A549 (cell line): ENCODE measurements at regions not wholly inside any gene's neighbourhood (a gene's known extent, or its start where the extent isn't known, plus 50 kb on each side); places are given as distances from the start of the nearest gene placed in this dataset.

Experiments
- ATAC-seq, 2 experiments: fragments of 200-7000 bp in 1 of 2; fragments of >200 bp in 1 of 2; cut with Nextera tagmentation in 1 of 2; cut with Tn5 transposase in 1 of 2; 3 replicates each; pipeline versions ENCODE4 v1.8.0 to v1.9.1; 2018 to 2020; ENCODE audit warnings: mild to moderate bottlenecking in 1 of 2, moderate library complexity in 1 of 2
- CTCF ChIA-PET: fragments of 300-600 bp; sonication (Branson Sonifier 250); formaldehyde crosslinking; extraction: SDS; loops from one replicate; lab custom pipeline; 2021; ENCODE audit warnings: antibody characterized with exemption, inconsistent platforms; lab: Yijun Ruan, JAX
- POLR2A ChIA-PET: fragments of 350-600 bp; formaldehyde crosslinking; extraction: SDS; loops from one replicate; lab custom pipeline; 2021; ENCODE audit warnings: antibody characterized with exemption, inconsistent platforms; lab: Yijun Ruan, JAX
- DNase-seq, 2 experiments: peaks; one replicate each; pipeline versions ENCODE4 v3.0.0 to v3.0.0-alpha.2; 2011 to 2016; ENCODE audit warnings: low read depth in 1 of 2, low spot score in 1 of 2
- FAIRE-seq: peaks from 2 replicates; lab custom pipeline; 2011; peaks lifted over from hg19 to GRCh38; lab: Jason Lieb, UNC
- H3K27ac ChIP-seq, 2 experiments: fragments of >200 bp; sonication (Bioruptor Twin); formaldehyde crosslinking; 3 replicates each; pipeline ENCODE4 v1.5.1; 2016 to 2017
- H3K4me1 ChIP-seq: fragments of >200 bp; sonication (Bioruptor Twin); formaldehyde crosslinking; 3 replicates; pipeline ENCODE4 v1.6.1; 2016
- H3K4me2 ChIP-seq: fragments of >200 bp; sonication (Bioruptor Twin); formaldehyde crosslinking; 3 replicates; pipeline ENCODE4 v1.6.1; 2016
- H3K4me3 ChIP-seq: fragments of >200 bp; sonication (Bioruptor Twin); formaldehyde crosslinking; 3 replicates; pipeline ENCODE4 v1.5.1; 2016
- H3K9me3 ChIP-seq: fragments of >200 bp; sonication (Bioruptor Twin); formaldehyde crosslinking; 3 replicates; pipeline ENCODE4 v1.6.1; 2016
- ATOH8 ChIP-seq: fragments of 250-450 bp; sonication (Bioruptor Pico); IDR thresholded peaks from 2 replicates; pipeline ENCODE4 v1.5.0; 2020; ENCODE audit warnings: low read depth, mild to moderate bottlenecking, moderate library complexity
- CBX8 ChIP-seq: fragments of 200-600 bp; sonication (generic); IDR thresholded peaks from 2 replicates; pipeline ENCODE4 v1.6.1; 2016
- CHD2 ChIP-seq: fragments of 150-350 bp; IDR thresholded peaks from 2 replicates; pipeline ENCODE4 v1.6.1; 2014; ENCODE audit warnings: low read length; ENCODE audit not compliant: partially characterized antibody
- ELK1 ChIP-seq: fragments of 150-350 bp; IDR thresholded peaks from 2 replicates; pipeline ENCODE4 v1.6.1; 2014; ENCODE audit warnings: low read depth, mild to moderate bottlenecking, low read length
- EP300 ChIP-seq, 2 experiments: fragments of >200 bp; sonication (Bioruptor Twin); formaldehyde crosslinking; IDR thresholded peaks; 2 replicates in 1 of 2; 3 replicates in 1 of 2; pipeline ENCODE4 v1.6.1; 2016 to 2017
- ESRRA ChIP-seq: fragments of 150-350 bp; IDR thresholded peaks from 2 replicates; pipeline ENCODE4 v1.6.1; 2014; ENCODE audit warnings: mild to moderate bottlenecking, low read length, borderline replicate concordance
- FOSB ChIP-seq: fragments of 250-450 bp; sonication (Bioruptor Pico); IDR thresholded peaks from 2 replicates; pipeline ENCODE4 v1.5.0; 2020; ENCODE audit warnings: mild to moderate bottlenecking, moderate library complexity
- HEYL ChIP-seq: fragments of 250-450 bp; sonication (Bioruptor Pico); IDR thresholded peaks from 2 replicates; pipeline ENCODE4 v1.8.0; 2021; ENCODE audit warnings: mild to moderate bottlenecking, moderate library complexity
- KDM5A ChIP-seq: fragments of 200-600 bp; sonication (generic); IDR thresholded peaks from 2 replicates; pipeline ENCODE4 v1.6.1; 2016; ENCODE audit warnings: antibody characterized with exemption, mild to moderate bottlenecking
- MAZ ChIP-seq: fragments of 150-350 bp; IDR thresholded peaks from 2 replicates; pipeline ENCODE4 v1.6.1; 2014; ENCODE audit warnings: antibody characterized with exemption, low read depth, low read length, borderline replicate concordance
- NFE2L2 ChIP-seq: fragments of 150-350 bp; conservative IDR thresholded peaks from 2 replicates; pipeline ENCODE4 v1.6.1; 2014; ENCODE audit warnings: low read length
- NPAS2 ChIP-seq: fragments of 250-450 bp; sonication (Bioruptor Pico); IDR thresholded peaks from 2 replicates; pipeline ENCODE4 v1.8.0; 2022; ENCODE audit warnings: mild to moderate bottlenecking, moderate library complexity, borderline replicate concordance
- POLR2A ChIP-seq: IDR thresholded peaks from 2 replicates; pipeline ENCODE4 v1.6.1; 2012; ENCODE audit warnings: mild to moderate bottlenecking, low read length
- RARB ChIP-seq: fragments of 250-450 bp; sonication (Bioruptor Pico); IDR thresholded peaks from 2 replicates; pipeline ENCODE4 v1.8.0; 2021; ENCODE audit warnings: mild to moderate bottlenecking, moderate library complexity
- TFCP2L1 ChIP-seq: fragments of 250-450 bp; sonication (Bioruptor Pico); IDR thresholded peaks from 2 replicates; pipeline ENCODE4 v1.5.0; 2021; ENCODE audit warnings: mild to moderate bottlenecking
- ZNF302 ChIP-seq: fragments of 250-450 bp; sonication (Bioruptor Pico); IDR thresholded peaks from 2 replicates; pipeline ENCODE4 v1.9.0; 2021; ENCODE audit warnings: inconsistent platforms, mild to moderate bottlenecking, moderate library complexity
- WGBS: methylation state at CpG from one replicate; pipeline ENCODE4 v1.1.6; 2017; ENCODE audit errors: missing lambda C conversion rate; 5-methylcytosine and 5-hydroxymethylcytosine counted together
- TF ChIP-seq, protein P1 (sequence below): fragments of 200-600 bp; sonication (generic); IDR thresholded peaks from 2 replicates; pipeline ENCODE4 v1.6.1; 2016; ENCODE audit warnings: antibody characterized with exemption, mild to moderate bottlenecking, moderate library complexity
- TF ChIP-seq, protein P2 (sequence below): fragments of 450-650 bp; IDR thresholded peaks from 2 replicates; pipeline ENCODE4 v1.6.1; 2014; ENCODE audit warnings: antibody characterized with exemption

DNA sequence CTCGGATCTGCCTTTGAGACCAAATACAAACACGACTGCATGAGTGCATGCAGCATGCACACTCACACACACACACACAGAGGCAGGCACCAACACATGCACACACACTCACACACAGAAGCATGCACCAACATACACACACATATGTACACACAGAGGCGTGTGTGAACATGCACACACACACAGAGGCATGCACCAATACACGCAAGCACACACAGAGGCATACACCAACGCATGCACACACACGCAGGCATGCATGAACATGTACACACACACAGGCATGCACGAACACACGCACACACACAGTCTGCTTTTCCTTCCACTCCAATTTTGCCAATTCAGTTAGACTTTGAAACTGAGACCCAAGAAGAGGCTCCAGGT, 67.3 kb upstream of the COL13A1 start:
- ChIA-PET CTCF (interaction anchor here (0.7 to 1.4 kb wide), 3 partner anchors 9 to 107 kb away, joined by 3 to 4 read pairs (median 3); no protein-coding TSS in a partner anchor), POLR2A (interaction anchor here (0.6 kb wide), 1 partner anchor 30 kb away, joined by 3 read pairs; no protein-coding TSS in a partner anchor)
- ATAC-seq: no peak
- peaks cover 24% of the 10 kb centered on the region for H3K4me1 ChIP-seq
- no peak overlapping the region; a peak in 2 of 6 replicates for H3K27ac ChIP-seq
- peak overlapping the region; percentile 3; the same call in 1 of the 3 replicates for H3K4me2 ChIP-seq
- FAIRE-seq: no peak
- no peak for DNase-seq
- no peak for TF ChIP-seq ZNF302 (CRISPR knock-in tag)
- no peak for TF ChIP-seq RARB (CRISPR knock-in tag)
- TF ChIP-seq FOSB (CRISPR knock-in tag): no peak
- no peak for TF ChIP-seq CBX8
- no peak for TF ChIP-seq CHD2
- WGBS: 73% methylated on average over 8 of the region's 8 CpGs
- no peaks in the 10 kb centered on the region for H3K9me3 ChIP-seq
- H3K4me3 ChIP-seq: no peak overlapping the region

GRCh38 chr10:69734797-69735468, 66.8 kb upstream of the COL13A1 start:
- CTCF ChIA-PET: interaction anchor here (0.9 to 2.4 kb wide), 6 partner anchors 8 to 180 kb away, joined by 3 to 9 read pairs (median 4); no protein-coding TSS in a partner anchor
- POLR2A ChIA-PET: no interaction called here
- TF ChIP-seq, protein P1, sequence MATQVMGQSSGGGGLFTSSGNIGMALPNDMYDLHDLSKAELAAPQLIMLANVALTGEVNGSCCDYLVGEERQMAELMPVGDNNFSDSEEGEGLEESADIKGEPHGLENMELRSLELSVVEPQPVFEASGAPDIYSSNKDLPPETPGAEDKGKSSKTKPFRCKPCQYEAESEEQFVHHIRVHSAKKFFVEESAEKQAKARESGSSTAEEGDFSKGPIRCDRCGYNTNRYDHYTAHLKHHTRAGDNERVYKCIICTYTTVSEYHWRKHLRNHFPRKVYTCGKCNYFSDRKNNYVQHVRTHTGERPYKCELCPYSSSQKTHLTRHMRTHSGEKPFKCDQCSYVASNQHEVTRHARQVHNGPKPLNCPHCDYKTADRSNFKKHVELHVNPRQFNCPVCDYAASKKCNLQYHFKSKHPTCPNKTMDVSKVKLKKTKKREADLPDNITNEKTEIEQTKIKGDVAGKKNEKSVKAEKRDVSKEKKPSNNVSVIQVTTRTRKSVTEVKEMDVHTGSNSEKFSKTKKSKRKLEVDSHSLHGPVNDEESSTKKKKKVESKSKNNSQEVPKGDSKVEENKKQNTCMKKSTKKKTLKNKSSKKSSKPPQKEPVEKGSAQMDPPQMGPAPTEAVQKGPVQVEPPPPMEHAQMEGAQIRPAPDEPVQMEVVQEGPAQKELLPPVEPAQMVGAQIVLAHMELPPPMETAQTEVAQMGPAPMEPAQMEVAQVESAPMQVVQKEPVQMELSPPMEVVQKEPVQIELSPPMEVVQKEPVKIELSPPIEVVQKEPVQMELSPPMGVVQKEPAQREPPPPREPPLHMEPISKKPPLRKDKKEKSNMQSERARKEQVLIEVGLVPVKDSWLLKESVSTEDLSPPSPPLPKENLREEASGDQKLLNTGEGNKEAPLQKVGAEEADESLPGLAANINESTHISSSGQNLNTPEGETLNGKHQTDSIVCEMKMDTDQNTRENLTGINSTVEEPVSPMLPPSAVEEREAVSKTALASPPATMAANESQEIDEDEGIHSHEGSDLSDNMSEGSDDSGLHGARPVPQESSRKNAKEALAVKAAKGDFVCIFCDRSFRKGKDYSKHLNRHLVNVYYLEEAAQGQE: no peak
- TF ChIP-seq POLR2A (no peak), MAZ (no peak), HEYL (no peak), KDM5A (no peak), NFE2L2 (no peak), EP300 (IDR thresholded peaks at IDR 0.05) (no peak), TFCP2L1 (no peak), ATOH8 (no peak), FOSB (CRISPR knock-in tag) (no peak), ESRRA (no peak), NPAS2 (no peak), ELK1 (no peak)
- TF ChIP-seq, protein P2, sequence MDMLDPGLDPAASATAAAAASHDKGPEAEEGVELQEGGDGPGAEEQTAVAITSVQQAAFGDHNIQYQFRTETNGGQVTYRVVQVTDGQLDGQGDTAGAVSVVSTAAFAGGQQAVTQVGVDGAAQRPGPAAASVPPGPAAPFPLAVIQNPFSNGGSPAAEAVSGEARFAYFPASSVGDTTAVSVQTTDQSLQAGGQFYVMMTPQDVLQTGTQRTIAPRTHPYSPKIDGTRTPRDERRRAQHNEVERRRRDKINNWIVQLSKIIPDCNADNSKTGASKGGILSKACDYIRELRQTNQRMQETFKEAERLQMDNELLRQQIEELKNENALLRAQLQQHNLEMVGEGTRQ: no peak
- no peak for DNase-seq
- ATAC-seq: no peak
- no peaks in the 10 kb centered on the region for H3K9me3 ChIP-seq
- FAIRE-seq: no peak
- WGBS: 80% methylated on average over 9 of the region's 9 CpGs
- H3K4me2 ChIP-seq: 0 out of 3 replicates have a peak overlapping the region, but pooled peaks have one; percentile 3
- H3K27ac ChIP-seq: peak overlapping the region in 1 of 2 experiments; percentile 61; a peak in 2 of 6 replicates
- H3K4me3 ChIP-seq: no peak overlapping the region
- peaks cover 24% of the 10 kb centered on the region for H3K4me1 ChIP-seq
